Adrenal gland (tissue), 9 donors: ENCODE measurements at regions not wholly inside any gene's neighbourhood (a gene's known extent, or its start where the extent isn't known, plus 50 kb on each side); places are given as distances from the start of the nearest gene placed in this dataset.
A peak's percentile ranks its signal among the peaks of the same experiment; 100 is the strongest.

Source experiments
- DNase-seq, 7 donors: peaks; one replicate each; pipeline ENCODE4 v3.0.0-alpha.2; 2019 to 2020
- H3K27ac ChIP-seq, 5 donors: fragments of 200-600 bp; sonication (generic) in 4 of 5; 1 replicate in 3 of 5; 2 replicates in 2 of 5; pipeline versions ENCODE4 v1.5.1 to v1.8.0; 2016 to 2020; ENCODE audit warnings: mild to moderate bottlenecking in 1 of 5
- H3K27me3 ChIP-seq: fragments of 200-600 bp; 2 replicates; pipeline ENCODE4 v1.8.0; 2021
- H3K36me3 ChIP-seq, 2 donors: fragments of 200-600 bp; replicated peaks in 1 of 2; 1 replicate in 1 of 2; 2 replicates in 1 of 2; pipeline versions ENCODE4 v1.5.1 to v1.8.0; 2018 to 2022
- H3K4me1 ChIP-seq, 2 donors: fragments of 200-600 bp; replicated peaks in 1 of 2; 1 replicate in 1 of 2; 2 replicates in 1 of 2; pipeline versions ENCODE4 v1.5.1 to v1.8.0; 2018 to 2021
- H3K4me3 ChIP-seq, 4 donors: fragments of 200-600 bp; sonication (generic) in 3 of 4; one replicate each; pipeline ENCODE4 v1.5.1; 2016 to 2018
- H3K9me3 ChIP-seq, 3 donors: fragments of 200-600 bp; sonication (generic) in 1 of 3; replicated peaks in 1 of 3; 1 replicate in 2 of 3; 2 replicates in 1 of 3; pipeline versions ENCODE4 v1.5.1 to v1.8.0; 2016 to 2021
- POLR2A ChIP-seq, 2 donors: fragments of 450-650 bp; IDR thresholded peaks; one replicate each; pipeline ENCODE4 v1.6.1; 2017; ENCODE audit warnings: antibody characterized with exemption in 2 of 2, mild to moderate bottlenecking in 2 of 2, moderate library complexity in 1 of 2
- WGBS, 4 donors: extraction: QIAGEN DNeasy Blood & Tissue Kit in 2 of 4; methylation state at CpG; one replicate each; pipeline versions ENCODE4 v1.1.5 to v1.1.7; 2013 to 2017; 5-methylcytosine and 5-hydroxymethylcytosine counted together
- intact Hi-C, 2 donors: fragments of 100-400 bp; cut with DNase I; formaldehyde crosslinking; loops; one replicate each; pipeline versions ENCODE4 v1.14.1 to v1.15.0; 2022 to 2023
- TF ChIP-seq, protein P1 (sequence below), 6 experiments: fragments of 450-650 bp in 4 of 6; fragments of 200-600 bp in 2 of 6; sonication (generic) in 1 of 6; IDR thresholded peaks; 1 replicate in 5 of 6; 2 replicates in 1 of 6; pipeline versions ENCODE4 v1.5.1 to v1.8.0; 2016 to 2021; ENCODE audit warnings: antibody characterized with exemption in 6 of 6, mild to moderate bottlenecking in 2 of 6, moderate library complexity in 1 of 6
- donor health status: healthy with polysubstance abuse.
- donor health status: Bipolar disorder and iron deficiency.
- donor health status: DM: yes; HTN: yes; CAD: no.
- donor health status: DM: no; HTN: no; CAD: no.
- donor health status: DM: no; HTN: no; CAD: no.

DNA sequence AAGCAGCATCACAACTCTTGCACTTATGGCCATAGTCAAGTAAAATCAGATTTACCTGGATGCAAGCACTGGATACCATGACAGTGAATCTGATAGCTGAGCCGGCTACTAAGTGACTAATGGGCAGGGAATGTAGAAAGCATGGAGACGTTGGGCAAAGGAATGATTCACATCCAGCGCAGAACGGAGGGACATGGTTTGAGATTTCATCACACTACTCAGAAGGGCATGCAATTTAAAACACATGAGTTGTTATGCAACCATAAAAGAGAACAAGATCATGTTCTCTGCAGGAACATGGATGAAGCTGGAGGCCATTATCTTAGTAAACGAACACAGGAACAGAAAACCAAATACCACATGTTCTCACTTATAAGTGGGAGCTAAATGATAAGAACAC is 169.1 kb upstream of the PIK3R1 start:
- Histone ChIP-seq H3K4me1 (no peaks in the 10 kb centered on the region), H3K27ac (no peak overlapping the region), H3K27me3 (no peaks in the 10 kb centered on the region), H3K36me3 (no peaks in the 10 kb centered on the region), H3K9me3 (no peaks in the 10 kb centered on the region), H3K4me3 (no peak overlapping the region)
- WGBS, 4 donors = 44 to 66% (median 56%) methylated on average over 5 of the region's 5 CpGs
- peak; percentile 19 to 70 (median 57) for DNase-seq
- TF ChIP-seq, protein P1, sequence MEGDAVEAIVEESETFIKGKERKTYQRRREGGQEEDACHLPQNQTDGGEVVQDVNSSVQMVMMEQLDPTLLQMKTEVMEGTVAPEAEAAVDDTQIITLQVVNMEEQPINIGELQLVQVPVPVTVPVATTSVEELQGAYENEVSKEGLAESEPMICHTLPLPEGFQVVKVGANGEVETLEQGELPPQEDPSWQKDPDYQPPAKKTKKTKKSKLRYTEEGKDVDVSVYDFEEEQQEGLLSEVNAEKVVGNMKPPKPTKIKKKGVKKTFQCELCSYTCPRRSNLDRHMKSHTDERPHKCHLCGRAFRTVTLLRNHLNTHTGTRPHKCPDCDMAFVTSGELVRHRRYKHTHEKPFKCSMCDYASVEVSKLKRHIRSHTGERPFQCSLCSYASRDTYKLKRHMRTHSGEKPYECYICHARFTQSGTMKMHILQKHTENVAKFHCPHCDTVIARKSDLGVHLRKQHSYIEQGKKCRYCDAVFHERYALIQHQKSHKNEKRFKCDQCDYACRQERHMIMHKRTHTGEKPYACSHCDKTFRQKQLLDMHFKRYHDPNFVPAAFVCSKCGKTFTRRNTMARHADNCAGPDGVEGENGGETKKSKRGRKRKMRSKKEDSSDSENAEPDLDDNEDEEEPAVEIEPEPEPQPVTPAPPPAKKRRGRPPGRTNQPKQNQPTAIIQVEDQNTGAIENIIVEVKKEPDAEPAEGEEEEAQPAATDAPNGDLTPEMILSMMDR (IDR thresholded peaks at IDR 0.05) = no peak
- no peak for TF ChIP-seq POLR2A (IDR thresholded peaks at IDR 0.05)
- intact Hi-C loops = no loop called here

DNA sequence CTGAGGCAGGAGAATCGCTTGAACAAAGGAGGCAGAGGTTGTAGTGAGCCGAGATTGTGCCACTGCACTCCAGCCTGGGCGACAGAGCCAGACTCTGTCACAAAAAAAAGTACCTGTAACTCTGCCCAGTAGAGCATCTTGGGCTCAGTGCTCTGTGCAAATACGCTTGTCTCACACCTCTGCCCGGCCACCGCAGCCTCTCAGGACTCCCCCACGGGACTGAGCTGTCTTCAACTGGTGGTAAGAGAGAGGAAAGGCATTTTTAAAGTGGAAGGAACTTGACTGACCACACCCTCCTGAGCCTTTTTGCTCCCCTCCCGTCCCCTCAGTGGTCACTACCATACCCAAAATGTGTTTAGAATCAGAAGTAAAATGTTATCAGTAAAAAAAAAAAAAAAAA is 174.3 kb upstream of the PIK3R1 start:
- Histone ChIP-seq H3K36me3 (no peaks in the 10 kb centered on the region), H3K4me3 (no peak overlapping the region), H3K27me3 (no peaks in the 10 kb centered on the region), H3K9me3 (no peaks in the 10 kb centered on the region), H3K27ac (peak overlapping the region in 1 of 5 donors; percentile 35), H3K4me1 (no peaks in the 10 kb centered on the region)
- intact Hi-C loops = no loop called here
- DNase-seq = peak in 3 of 7 donors; percentile 17 to 21 (median 19)
- no peak for TF ChIP-seq POLR2A (IDR thresholded peaks at IDR 0.05)
- TF ChIP-seq, protein P1 (IDR thresholded peaks at IDR 0.05) = no peak
- 61 to 73% (median 67%) methylated on average over 4 to 8 of the region's 8 CpGs for WGBS, 4 donors

DNA sequence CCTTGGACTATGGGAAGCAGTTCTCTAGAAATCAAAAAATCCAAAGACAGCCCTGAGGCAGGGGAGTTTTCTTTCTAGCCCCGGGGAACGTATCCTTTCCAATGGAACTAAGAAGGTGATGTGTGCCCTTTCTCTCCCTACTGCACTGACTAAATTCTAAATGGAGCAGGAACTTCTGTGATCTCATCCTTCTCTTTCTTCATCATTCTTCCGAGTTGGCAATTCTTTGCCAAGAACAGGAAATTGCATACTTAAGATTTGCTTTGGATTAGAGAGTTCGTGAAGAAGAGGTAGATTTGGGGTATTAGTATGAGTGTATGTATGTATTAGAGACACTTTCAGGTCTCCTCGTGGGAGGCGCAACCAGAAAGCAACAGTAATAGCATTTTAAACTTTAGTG is 178.0 kb upstream of the PIK3R1 start:
- WGBS, 4 donors = 67 to 72% (median 70%) methylated on average over 6 of the region's 6 CpGs
- Histone ChIP-seq H3K27me3 (no peaks in the 10 kb centered on the region), H3K9me3 (no peaks in the 10 kb centered on the region), H3K4me3 (no peak overlapping the region), H3K36me3 (no peaks in the 10 kb centered on the region), H3K27ac (no peak overlapping the region), H3K4me1 (no peaks in the 10 kb centered on the region)
- DNase-seq = no peak
- intact Hi-C loops = no loop called here
- TF ChIP-seq, protein P1 (IDR thresholded peaks at IDR 0.05) = no peak
- TF ChIP-seq POLR2A (IDR thresholded peaks at IDR 0.05) = no peak

DNA sequence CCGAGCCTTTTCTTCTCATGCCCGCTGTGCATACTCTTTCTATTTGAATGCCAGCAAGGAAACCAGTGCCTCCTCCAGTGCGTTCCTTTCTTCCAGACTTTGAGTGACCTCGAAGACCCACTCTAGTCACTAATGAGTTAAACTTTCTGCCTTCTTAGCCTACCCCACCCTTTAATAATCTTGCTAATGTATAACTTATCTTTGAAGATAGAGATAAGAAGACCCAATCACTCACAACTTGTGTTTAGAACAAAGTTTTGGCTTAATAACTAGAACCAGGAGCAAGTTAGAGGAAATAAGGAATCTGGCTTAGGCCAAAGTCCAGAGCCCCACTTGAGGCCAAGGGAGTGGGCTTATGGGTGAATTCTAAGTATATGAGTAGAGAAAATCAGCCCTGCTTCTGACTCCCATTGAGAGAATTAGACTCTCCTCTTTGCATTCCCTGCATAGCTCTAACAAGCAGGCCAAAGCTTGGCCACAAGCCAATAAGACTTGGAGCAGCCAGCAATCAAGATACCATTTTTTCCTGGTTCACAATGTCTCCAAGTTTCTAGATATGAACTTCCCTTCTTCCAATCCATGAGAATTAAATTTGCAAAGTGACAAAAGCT is 181.5 kb upstream of the PIK3R1 start:
- DNase-seq = peak in 6 of 7 donors; percentile 21 to 75 (median 60)
- Histone ChIP-seq H3K4me1 (no peaks in the 10 kb centered on the region), H3K36me3 (no peaks in the 10 kb centered on the region), H3K27ac (no peak overlapping the region), H3K4me3 (no peak overlapping the region), H3K9me3 (no peaks in the 10 kb centered on the region), H3K27me3 (no peaks in the 10 kb centered on the region)
- WGBS, 4 donors = 81 to 88% (median 85%) methylated on average over 4 of the region's 4 CpGs
- intact Hi-C loops = no loop called here
- TF ChIP-seq, protein P1 (IDR thresholded peaks at IDR 0.05) = no peak
- no peak for TF ChIP-seq POLR2A (IDR thresholded peaks at IDR 0.05)
